A673 (cell line): ENCODE measurements at regions not wholly inside any gene's neighbourhood (a gene's known extent, or its start where the extent isn't known, plus 50 kb on each side); places are given as distances from the start of the nearest gene placed in this dataset.

Experiments
- BruUV-seq: library from RNA; stranded (reverse); fragments of 400-500 nt; replicated peaks from 2 replicates; lab custom pipeline; 2021; lab: Mats Ljungman, UMichigan
- CTCF ChIA-PET: fragments of 300-600 bp; sonication (Branson Sonifier 250); formaldehyde crosslinking; loops from one replicate; lab custom pipeline; 2022; ENCODE audit warnings: antibody characterized with exemption; lab: Charles Lee
- POLR2A ChIA-PET: fragments of 300-600 bp; sonication (Branson Sonifier 250); formaldehyde crosslinking; loops from one replicate; lab custom pipeline; 2022; ENCODE audit warnings: antibody characterized with exemption; ENCODE audit not compliant: low non-redundant PET; lab: Charles Lee
- DNase-seq: peaks from one replicate; pipeline ENCODE4 v3.0.0-alpha.2; 2015; ENCODE audit warnings: low spot score
- H3K27ac ChIP-seq: fragments of 200-600 bp; sonication (generic); 2 replicates; pipeline ENCODE4 v1.5.1; 2016; ENCODE audit warnings: mixed run types, low read depth, mild to moderate bottlenecking, mixed read lengths, antibody characterized with exemption, low read length; ENCODE audit not compliant: poor library complexity, severe bottlenecking
- H3K27me3 ChIP-seq: fragments of 200-600 bp; sonication (generic); replicated peaks from 2 replicates; pipeline ENCODE4 v1.6.1; 2017; ENCODE audit warnings: mixed run types, low read depth, mild to moderate bottlenecking, mixed read lengths, antibody characterized with exemption, low read length; ENCODE audit not compliant: insufficient read depth, poor library complexity
- H3K36me3 ChIP-seq: fragments of 200-600 bp; sonication (generic); 2 replicates; pipeline ENCODE4 v1.6.1; 2016; ENCODE audit warnings: mixed run types, mild to moderate bottlenecking, mixed read lengths, antibody characterized with exemption, low read length; ENCODE audit not compliant: insufficient read depth, poor library complexity, severe bottlenecking
- H3K4me1 ChIP-seq: fragments of 200-600 bp; sonication (generic); 2 replicates; pipeline ENCODE4 v1.6.1; 2017; ENCODE audit warnings: mixed run types, mild to moderate bottlenecking, mixed read lengths, antibody characterized with exemption, low read length; ENCODE audit not compliant: insufficient read depth, poor library complexity, severe bottlenecking
- H3K4me3 ChIP-seq: fragments of 200-600 bp; sonication (generic); 2 replicates; pipeline ENCODE4 v1.5.1; 2016; ENCODE audit warnings: low read depth, mixed run types, mild to moderate bottlenecking, mixed read lengths, low read length; ENCODE audit not compliant: poor library complexity, severe bottlenecking
- H3K9me3 ChIP-seq: fragments of 200-600 bp; sonication (generic); 2 replicates; pipeline ENCODE4 v1.6.1; 2016; ENCODE audit warnings: mixed run types, low read depth, mild to moderate bottlenecking, mixed read lengths, antibody characterized with exemption, low read length; ENCODE audit not compliant: poor library complexity, severe bottlenecking
- EZH2 ChIP-seq: fragments of 200-600 bp; sonication (generic); IDR thresholded peaks from 2 replicates; pipeline ENCODE4 v1.6.1; 2017; ENCODE audit warnings: borderline replicate concordance, low read depth, mild to moderate bottlenecking, mixed read lengths, antibody characterized with exemption, low read length; ENCODE audit not compliant: poor library complexity, severe bottlenecking
- intact Hi-C: fragments of 100-400 bp; cut with micrococcal nuclease; formaldehyde crosslinking; loops from one replicate; pipeline ENCODE4 v1.10.0; 2022; ENCODE audit not compliant: unreplicated experiment
- TF ChIP-seq, protein P1 (sequence below): fragments of 300-800, 200-600 bp; sonication (generic); conservative IDR thresholded peaks from 2 replicates; pipeline ENCODE4 v1.5.1; 2017; ENCODE audit warnings: low read depth, mild to moderate bottlenecking, antibody characterized with exemption, low read length, moderate library complexity, mixed read lengths

DNA sequence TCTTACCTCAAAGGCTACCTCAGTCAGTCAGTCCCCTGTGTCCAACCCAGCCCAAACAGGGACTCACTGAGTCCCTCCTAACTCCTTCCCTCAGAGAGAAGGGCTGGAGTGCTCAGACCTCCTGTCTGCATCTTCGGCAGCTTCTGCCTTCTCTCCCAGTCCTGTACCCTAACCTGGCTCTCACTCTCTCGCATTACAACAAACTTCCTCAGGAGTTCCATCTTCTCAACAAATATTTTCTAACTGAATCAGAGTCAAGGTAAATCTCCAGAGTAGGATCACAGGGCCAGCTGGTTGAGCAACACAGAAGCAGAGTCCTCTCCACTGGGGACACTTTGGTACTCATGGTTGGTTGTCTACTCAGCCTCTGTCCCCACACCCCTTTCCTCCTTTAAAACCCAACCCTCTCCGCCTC lies 92.3 kb downstream of the MRPL14 start:
- CTCF ChIA-PET: no interaction called here
- DNase-seq: no peak
- no peaks in the 10 kb centered on the region for H3K9me3 ChIP-seq
- H3K27me3 ChIP-seq: no peaks in the 10 kb centered on the region
- no peaks in the 10 kb centered on the region for H3K36me3 ChIP-seq
- BruUV-seq: no TSS peak
- TF ChIP-seq EZH2: no peak
- TF ChIP-seq, protein P1, sequence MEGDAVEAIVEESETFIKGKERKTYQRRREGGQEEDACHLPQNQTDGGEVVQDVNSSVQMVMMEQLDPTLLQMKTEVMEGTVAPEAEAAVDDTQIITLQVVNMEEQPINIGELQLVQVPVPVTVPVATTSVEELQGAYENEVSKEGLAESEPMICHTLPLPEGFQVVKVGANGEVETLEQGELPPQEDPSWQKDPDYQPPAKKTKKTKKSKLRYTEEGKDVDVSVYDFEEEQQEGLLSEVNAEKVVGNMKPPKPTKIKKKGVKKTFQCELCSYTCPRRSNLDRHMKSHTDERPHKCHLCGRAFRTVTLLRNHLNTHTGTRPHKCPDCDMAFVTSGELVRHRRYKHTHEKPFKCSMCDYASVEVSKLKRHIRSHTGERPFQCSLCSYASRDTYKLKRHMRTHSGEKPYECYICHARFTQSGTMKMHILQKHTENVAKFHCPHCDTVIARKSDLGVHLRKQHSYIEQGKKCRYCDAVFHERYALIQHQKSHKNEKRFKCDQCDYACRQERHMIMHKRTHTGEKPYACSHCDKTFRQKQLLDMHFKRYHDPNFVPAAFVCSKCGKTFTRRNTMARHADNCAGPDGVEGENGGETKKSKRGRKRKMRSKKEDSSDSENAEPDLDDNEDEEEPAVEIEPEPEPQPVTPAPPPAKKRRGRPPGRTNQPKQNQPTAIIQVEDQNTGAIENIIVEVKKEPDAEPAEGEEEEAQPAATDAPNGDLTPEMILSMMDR: no peak
- POLR2A ChIA-PET: no interaction called here
- H3K4me3 ChIP-seq: no peak overlapping the region
- peaks cover 19% of the 10 kb centered on the region for H3K4me1 ChIP-seq
- intact Hi-C loops: no loop called here
- H3K27ac ChIP-seq: no peak overlapping the region

DNA sequence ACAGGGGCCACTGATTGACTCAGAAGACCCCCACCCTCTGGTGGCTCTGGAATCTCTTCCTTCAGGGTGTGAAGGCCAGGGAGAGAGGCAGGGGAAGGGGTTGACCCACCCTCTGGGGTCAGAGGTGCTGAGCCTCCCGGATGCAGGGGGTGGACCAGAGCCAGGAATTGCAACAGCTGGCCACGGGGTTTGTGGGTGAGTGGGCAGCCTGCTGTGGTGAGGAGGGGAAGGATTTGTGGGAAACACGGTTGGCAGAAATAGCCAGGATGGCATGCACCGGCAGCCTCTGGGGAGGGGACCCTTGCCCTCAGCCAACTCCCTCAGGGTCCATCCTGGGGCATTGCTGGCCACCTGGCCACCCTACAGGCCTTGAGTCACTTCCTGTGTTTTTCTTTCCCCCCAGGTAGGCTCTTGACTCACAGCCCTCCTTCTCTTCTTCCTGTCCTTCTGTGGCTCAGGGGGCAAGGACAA lies 92.8 kb downstream of the MRPL14 start:
- BruUV-seq: no TSS peak
- Histone ChIP-seq H3K4me1 (peaks cover 19% of the 10 kb centered on the region), H3K36me3 (no peaks in the 10 kb centered on the region), H3K27me3 (no peaks in the 10 kb centered on the region), H3K9me3 (no peaks in the 10 kb centered on the region), H3K4me3 (no peak overlapping the region), H3K27ac (no peak overlapping the region)
- TF ChIP-seq, protein P1: no peak
- no peak for TF ChIP-seq EZH2
- intact Hi-C loops: no loop called here
- DNase-seq: no peak
- ChIA-PET CTCF (no interaction called here), POLR2A (no interaction called here)

DNA sequence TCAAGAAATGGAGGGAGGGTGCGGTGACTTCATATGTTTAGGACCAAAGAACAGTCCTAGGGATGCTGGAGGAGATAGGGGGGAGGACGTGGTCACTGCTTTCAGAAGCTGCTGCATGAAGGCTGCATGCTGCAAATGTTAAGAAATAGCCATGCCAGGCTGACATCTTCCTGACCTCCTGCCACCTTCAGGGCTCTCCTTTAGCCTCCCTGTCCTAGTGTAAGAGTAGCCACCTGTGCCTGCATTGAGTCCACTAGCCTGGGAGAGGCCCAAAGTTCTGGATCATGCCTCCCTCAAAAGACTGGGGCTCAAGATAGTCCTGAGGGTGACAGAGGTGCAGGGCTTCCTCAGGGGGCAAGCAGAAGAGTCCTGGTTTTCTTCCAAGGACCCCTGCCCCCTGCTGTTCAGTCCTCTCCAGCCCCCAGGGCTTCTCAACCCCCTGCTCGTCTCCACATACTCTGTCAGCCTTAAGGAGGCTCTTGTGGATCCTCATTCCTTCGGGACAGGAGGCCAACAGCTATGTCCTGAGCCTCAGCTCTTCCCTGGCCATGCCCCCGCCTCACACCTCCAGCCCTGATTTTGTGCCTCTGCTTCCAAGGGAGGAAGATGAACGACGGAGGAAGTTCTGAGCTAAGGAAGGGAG lies 96.3 kb downstream of the MRPL14 start:
- peaks cover 22% of the 10 kb centered on the region for H3K4me1 ChIP-seq
- no peak for TF ChIP-seq EZH2
- TF ChIP-seq, protein P1: no peak
- CTCF ChIA-PET: no interaction called here
- no peak overlapping the region for H3K27ac ChIP-seq
- no TSS peak for BruUV-seq
- H3K27me3 ChIP-seq: no peaks in the 10 kb centered on the region
- POLR2A ChIA-PET: no interaction called here
- H3K9me3 ChIP-seq: no peaks in the 10 kb centered on the region
- DNase-seq: no peak
- no peak overlapping the region for H3K4me3 ChIP-seq
- intact Hi-C loops: no loop called here
- no peaks in the 10 kb centered on the region for H3K36me3 ChIP-seq
